PC-9 (cell line): ENCODE measurements at regions not wholly inside any gene's neighbourhood (a gene's known extent, or its start where the extent isn't known, plus 50 kb on each side); places are given as distances from the start of the nearest gene placed in this dataset.
"Not testable (repeated sequence)": the region's sequence is repeated elsewhere in the genome, so short reads cannot be mapped to it uniquely, and the experiment has no call there.

Source experiments
- BruUV-seq: library from RNA; stranded (reverse); fragments of 400-500 nt; replicated peaks from 2 replicates; lab custom pipeline; 2021; lab: Mats Ljungman, UMichigan
- CTCF ChIA-PET: fragments of 300-600 bp; sonication (Branson Sonifier 250); formaldehyde crosslinking; loops from one replicate; lab custom pipeline; 2022; ENCODE audit warnings: antibody characterized with exemption; lab: Charles Lee
- POLR2A ChIA-PET: fragments of 300-600 bp; sonication (Branson Sonifier 250); formaldehyde crosslinking; loops from one replicate; lab custom pipeline; 2022; ENCODE audit warnings: antibody characterized with exemption; ENCODE audit not compliant: unreplicated experiment; lab: Charles Lee
- DNase-seq, 2 experiments: peaks; one replicate each; pipeline versions ENCODE4 v3.0.0 to v3.0.0-alpha.2; 2015 to 2022; ENCODE audit warnings: mixed read lengths in 1 of 2
- H2AFZ ChIP-seq: fragments of 200-600 bp; sonication (generic); 2 replicates; pipeline ENCODE4 v1.8.1; 2017; ENCODE audit warnings: antibody characterized with exemption
- H3F3A ChIP-seq: fragments of 200-600 bp; sonication (generic); 2 replicates; pipeline ENCODE4 v1.8.1; 2017; ENCODE audit warnings: antibody characterized with exemption, mild to moderate bottlenecking, low read depth; ENCODE audit not compliant: insufficient read depth
- H3K27ac ChIP-seq: fragments of 200-600 bp; sonication (generic); 2 replicates; pipeline ENCODE4 v1.6.1; 2016; ENCODE audit warnings: mixed run types
- H3K27me3 ChIP-seq: fragments of 200-600 bp; sonication (generic); 2 replicates; pipeline ENCODE4 v1.6.1; 2016; ENCODE audit warnings: low read depth, mixed run types; ENCODE audit not compliant: insufficient read depth
- H3K36me3 ChIP-seq: fragments of 200-600 bp; sonication (generic); 2 replicates; pipeline ENCODE4 v1.6.1; 2016; ENCODE audit warnings: low read depth, mixed run types
- H3K4me1 ChIP-seq: fragments of 200-600 bp; sonication (generic); replicated peaks from 2 replicates; pipeline ENCODE4 v1.6.1; 2016; ENCODE audit warnings: mixed run types; ENCODE audit not compliant: insufficient read depth
- H3K4me2 ChIP-seq: fragments of 200-600 bp; sonication (generic); 2 replicates; pipeline ENCODE4 v1.6.1; 2017; ENCODE audit warnings: mixed run types
- H3K4me3 ChIP-seq: fragments of 200-600 bp; sonication (generic); 2 replicates; pipeline ENCODE4 v1.6.1; 2016; ENCODE audit warnings: mixed run types
- H3K79me2 ChIP-seq: fragments of 200-600 bp; sonication (generic); 2 replicates; pipeline ENCODE4 v1.6.1; 2017; ENCODE audit warnings: low read depth, mixed run types
- H3K9me2 ChIP-seq: fragments of 200-600 bp; sonication (generic); 2 replicates; pipeline ENCODE4 v1.8.1; 2017; ENCODE audit warnings: mild to moderate bottlenecking; ENCODE audit not compliant: insufficient read depth
- H3K9me3 ChIP-seq: fragments of 200-600 bp; sonication (generic); 2 replicates; pipeline ENCODE4 v1.8.1; 2016; ENCODE audit warnings: low read depth; ENCODE audit not compliant: insufficient read depth
- H4K20me1 ChIP-seq: fragments of 200-600 bp; sonication (generic); 2 replicates; pipeline ENCODE4 v1.8.1; 2017; ENCODE audit not compliant: insufficient read depth
- EZH2 ChIP-seq: fragments of 200-600 bp; sonication (generic); IDR thresholded peaks from 2 replicates; pipeline ENCODE4 v1.8.0; 2017; ENCODE audit warnings: antibody characterized with exemption, low read depth
- intact Hi-C: fragments of 100-400 bp; cut with micrococcal nuclease; formaldehyde crosslinking; loops from one replicate; pipeline ENCODE4 v1.10.0; 2022; ENCODE audit not compliant: unreplicated experiment
- TF ChIP-seq, protein P1 (sequence below): fragments of 200-600 bp; sonication (generic); conservative IDR thresholded peaks from 2 replicates; pipeline ENCODE4 v1.6.1; 2017; ENCODE audit warnings: mixed run types, antibody characterized with exemption, mild to moderate bottlenecking, moderate library complexity

GRCh38 chr7:29748286-29749099 lies 57.8 kb upstream of the WIPF3 start:
- Histone ChIP-seq H3K4me2 (0 out of 2 replicates have a peak overlapping the region, but pooled peaks have one; percentile 16), H3K27ac (no peak overlapping the region)

GRCh38 chr7:29749701-29750321 lies 56.5 kb upstream of the WIPF3 start:
- Histone ChIP-seq H3K36me3 (no peaks in the 10 kb centered on the region), H3K4me2 (no peak overlapping the region), H3K4me1 (peaks cover 4% of the 10 kb centered on the region; the same call in 1 of the 2 replicates), H3K9me3 (no peaks in the 10 kb centered on the region), H3F3A (no peaks in the 10 kb centered on the region), H3K27ac (no peak overlapping the region), H2AFZ (no peak overlapping the region), H3K9me2 (no peaks in the 10 kb centered on the region), H3K79me2 (no peaks in the 10 kb centered on the region), H4K20me1 (no peaks in the 10 kb centered on the region), H3K27me3 (no peaks in the 10 kb centered on the region), H3K4me3 (no peak overlapping the region)
- no peak for DNase-seq
- CTCF ChIA-PET = interaction anchor here (0.5 to 1.1 kb wide), 3 partner anchors 172 to 486 kb away, joined by 3 to 5 read pairs (median 4); no protein-coding TSS in a partner anchor
- intact Hi-C loops = loop anchor here (5.0 to 10.0 kb wide), 5 partner anchors 65 to 825 kb away; no protein-coding TSS in a partner anchor
- POLR2A ChIA-PET = no interaction called here
- BruUV-seq = no TSS peak
- TF ChIP-seq, protein P1, sequence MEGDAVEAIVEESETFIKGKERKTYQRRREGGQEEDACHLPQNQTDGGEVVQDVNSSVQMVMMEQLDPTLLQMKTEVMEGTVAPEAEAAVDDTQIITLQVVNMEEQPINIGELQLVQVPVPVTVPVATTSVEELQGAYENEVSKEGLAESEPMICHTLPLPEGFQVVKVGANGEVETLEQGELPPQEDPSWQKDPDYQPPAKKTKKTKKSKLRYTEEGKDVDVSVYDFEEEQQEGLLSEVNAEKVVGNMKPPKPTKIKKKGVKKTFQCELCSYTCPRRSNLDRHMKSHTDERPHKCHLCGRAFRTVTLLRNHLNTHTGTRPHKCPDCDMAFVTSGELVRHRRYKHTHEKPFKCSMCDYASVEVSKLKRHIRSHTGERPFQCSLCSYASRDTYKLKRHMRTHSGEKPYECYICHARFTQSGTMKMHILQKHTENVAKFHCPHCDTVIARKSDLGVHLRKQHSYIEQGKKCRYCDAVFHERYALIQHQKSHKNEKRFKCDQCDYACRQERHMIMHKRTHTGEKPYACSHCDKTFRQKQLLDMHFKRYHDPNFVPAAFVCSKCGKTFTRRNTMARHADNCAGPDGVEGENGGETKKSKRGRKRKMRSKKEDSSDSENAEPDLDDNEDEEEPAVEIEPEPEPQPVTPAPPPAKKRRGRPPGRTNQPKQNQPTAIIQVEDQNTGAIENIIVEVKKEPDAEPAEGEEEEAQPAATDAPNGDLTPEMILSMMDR = no peak
- TF ChIP-seq EZH2 = no peak

More at GRCh38 chr7:29748286-29749099, 57.8 kb upstream of the WIPF3 start:
- Histone ChIP-seq H3K36me3 (no peaks in the 10 kb centered on the region), H4K20me1 (no peaks in the 10 kb centered on the region), H3K9me2 (no peaks in the 10 kb centered on the region), H3K79me2 (no peaks in the 10 kb centered on the region), H3K4me1 (peaks cover 4% of the 10 kb centered on the region; the same call in 1 of the 2 replicates), H3K9me3 (no peaks in the 10 kb centered on the region), H3K4me3 (no peak overlapping the region), H3F3A (no peaks in the 10 kb centered on the region), H2AFZ (no peak overlapping the region), H3K27me3 (no peaks in the 10 kb centered on the region)
- peak in 1 of 2 experiments; percentile 69 for DNase-seq
- TF ChIP-seq EZH2 = no peak
- TF ChIP-seq, protein P1 = peak; percentile 85
- no TSS peak for BruUV-seq
- ChIA-PET POLR2A (interaction anchor here (0.6 kb wide), 1 partner anchor 185 kb away, joined by 4 read pairs; the partner anchor contains the start of gene PRR15), CTCF (interaction anchor here (0.6 to 1.0 kb wide), 5 partner anchors 113 to 816 kb away, joined by 3 read pairs; no protein-coding TSS in a partner anchor)
- intact Hi-C loops = loop anchor here (5.0 to 10.0 kb wide), 5 partner anchors 64 to 824 kb away; no protein-coding TSS in a partner anchor

DNA sequence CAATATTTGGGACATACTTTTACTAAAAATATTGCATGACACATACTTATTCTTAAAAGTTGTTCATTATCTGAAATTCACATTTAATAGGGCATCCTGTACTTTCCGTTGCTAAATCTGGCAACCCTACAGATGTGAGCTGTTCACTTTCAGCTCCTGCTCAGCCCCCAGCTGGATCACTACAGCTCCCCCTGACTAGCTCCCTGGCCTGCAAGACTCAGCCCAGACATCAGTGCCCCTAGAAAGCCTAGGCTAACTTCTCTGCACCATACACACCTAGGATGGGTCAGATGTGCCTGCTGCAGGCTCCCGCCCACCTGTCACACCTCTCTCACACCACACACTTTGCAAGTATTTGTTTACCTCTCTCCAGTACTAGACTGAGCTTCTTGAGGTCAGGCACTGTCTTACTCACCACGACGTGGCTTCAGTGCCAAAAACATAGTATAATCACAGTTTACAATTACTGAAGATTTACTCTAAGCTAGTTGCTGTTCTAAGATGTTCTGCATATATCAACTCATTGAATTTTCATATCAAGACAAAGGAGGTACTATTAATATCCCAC lies 55.9 kb upstream of the WIPF3 start:
- H3K4me1 ChIP-seq, H2AFZ ChIP-seq, H3F3A ChIP-seq, H3K9me3 ChIP-seq, H3K4me2 ChIP-seq, H3K9me2 ChIP-seq, POLR2A ChIA-PET, H3K27me3 ChIP-seq, H4K20me1 ChIP-seq, BruUV-seq, H3K36me3 ChIP-seq, H3K27ac ChIP-seq, DNase-seq, intact Hi-C loops, H3K79me2 ChIP-seq, H3K4me3 ChIP-seq: not testable (repeated sequence)
- CTCF ChIA-PET = interaction anchor here (1.0 to 1.1 kb wide), 2 partner anchors 171 to 312 kb away, joined by 3 to 5 read pairs; no protein-coding TSS in a partner anchor

DNA sequence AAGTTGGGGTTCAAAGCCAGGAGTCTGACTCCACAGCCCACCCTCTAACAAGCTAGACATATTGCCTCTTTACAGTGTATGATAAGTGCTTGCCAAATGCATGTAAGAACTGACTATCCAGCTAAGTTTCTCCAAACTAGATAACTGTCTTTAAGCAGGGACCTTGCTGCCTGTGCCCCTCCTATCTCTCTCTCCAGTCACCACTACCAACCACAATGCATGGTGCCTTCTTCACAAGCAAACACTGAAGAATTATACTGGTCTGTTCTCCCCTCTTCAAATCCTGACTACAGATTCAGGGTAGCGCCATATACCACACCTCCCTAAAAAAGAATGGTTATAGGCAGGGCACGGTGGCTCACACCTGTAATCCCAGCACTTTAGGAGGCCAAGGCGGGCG lies 55.3 kb upstream of the WIPF3 start:
- H3K27me3 ChIP-seq, POLR2A ChIA-PET, H3K79me2 ChIP-seq, H3K9me3 ChIP-seq, H3F3A ChIP-seq, BruUV-seq, H3K4me2 ChIP-seq, H2AFZ ChIP-seq, H3K4me3 ChIP-seq, intact Hi-C loops, H3K9me2 ChIP-seq, H3K4me1 ChIP-seq, DNase-seq, H3K27ac ChIP-seq, H4K20me1 ChIP-seq, H3K36me3 ChIP-seq: not testable (repeated sequence)
- CTCF ChIA-PET = interaction anchor here (0.5 kb wide), 1 partner anchor 566 kb away, joined by 3 read pairs; no protein-coding TSS in a partner anchor
